ENCODE measurements at regions not wholly inside any gene's neighbourhood (a gene's known extent, or its start where the extent isn't known, plus 50 kb on each side); places are given as distances from the start of the nearest gene placed in this dataset.

- TF ChIP-seq CTCF (conservative IDR thresholded peaks at IDR 0.05; ENCODE audit: low read depth, low read length) = no peak
- TF ChIP-seq EZH2 (IDR thresholded peaks at IDR 0.05; ENCODE audit: borderline replicate concordance, low read depth, low read length, poor library complexity, severe bottlenecking) = no peak
Observed at GRCh38 chr2:136308611-136309010, 190.7 kb upstream of the CXCR4 start.
